KMS-11 (cell line): ENCODE measurements at regions not wholly inside any gene's neighbourhood (a gene's known extent, or its start where the extent isn't known, plus 50 kb on each side); places are given as distances from the start of the nearest gene placed in this dataset.
A peak's percentile ranks its signal among the peaks of the same experiment; 100 is the strongest.

ENCODE experiments used
- H2AFZ ChIP-seq: fragments of 200-600 bp; sonication (generic); 2 replicates; pipeline ENCODE4 v1.6.1; 2016; ENCODE audit warnings: antibody characterized with exemption, mixed run types, low read depth
- H3K27ac ChIP-seq: fragments of 200-600 bp; sonication (generic); 2 replicates; pipeline ENCODE4 v1.6.1; 2016; ENCODE audit warnings: mild to moderate bottlenecking, mixed run types
- H3K27me3 ChIP-seq: fragments of 200-600 bp; sonication (generic); 2 replicates; pipeline ENCODE4 v1.6.1; 2017; ENCODE audit warnings: mild to moderate bottlenecking, low read depth, mixed run types, moderate library complexity; ENCODE audit not compliant: insufficient read depth
- H3K36me3 ChIP-seq: fragments of 200-600 bp; sonication (generic); 2 replicates; pipeline ENCODE4 v1.6.1; 2017; ENCODE audit warnings: mild to moderate bottlenecking, mixed run types; ENCODE audit not compliant: insufficient read depth
- H3K4me1 ChIP-seq: fragments of 200-600 bp; sonication (generic); 2 replicates; pipeline ENCODE4 v1.6.1; 2016; ENCODE audit warnings: mild to moderate bottlenecking, low read depth, mixed run types; ENCODE audit not compliant: poor library complexity, severe bottlenecking
- H3K4me2 ChIP-seq: fragments of 200-600 bp; sonication (generic); 2 replicates; pipeline ENCODE4 v1.7.0; 2016; ENCODE audit warnings: mild to moderate bottlenecking, mixed run types
- H3K4me3 ChIP-seq: fragments of 200-600 bp; sonication (generic); IDR thresholded peaks from 2 replicates; pipeline ENCODE4 v1.6.1; 2017; ENCODE audit warnings: low read depth, low read length, mixed read lengths; ENCODE audit not compliant: insufficient read depth
- H3K79me2 ChIP-seq: fragments of 200-600 bp; sonication (generic); 2 replicates; pipeline ENCODE4 v1.6.1; 2016; ENCODE audit warnings: low read depth, mixed run types; ENCODE audit not compliant: insufficient read depth
- H3K9ac ChIP-seq: fragments of 200-600 bp; sonication (generic); 2 replicates; pipeline ENCODE4 v1.6.1; 2016; ENCODE audit warnings: mild to moderate bottlenecking, mixed run types
- H4K20me1 ChIP-seq: fragments of 200-600 bp; sonication (generic); 2 replicates; pipeline ENCODE4 v1.6.1; 2016; ENCODE audit warnings: mild to moderate bottlenecking, mixed run types; ENCODE audit not compliant: insufficient read depth
- CTCF ChIP-seq: fragments of 200-600 bp; sonication (generic); conservative IDR thresholded peaks from 2 replicates; pipeline ENCODE4 v1.6.1; 2017; ENCODE audit warnings: low read depth, mild to moderate bottlenecking, antibody characterized with exemption, low read length, moderate library complexity, mixed read lengths

GRCh38 chr2:175282300-175282699, 100.8 kb upstream of the ATP5MC3 start:
- H3K4me2 ChIP-seq: no peak overlapping the region
- TF ChIP-seq CTCF: peak; percentile 80
- H2AFZ ChIP-seq: no peak overlapping the region
- no peak overlapping the region for H3K4me3 ChIP-seq
- H3K27me3 ChIP-seq: no peaks in the 10 kb centered on the region
- no peak overlapping the region for H3K27ac ChIP-seq
- no peaks in the 10 kb centered on the region for H3K36me3 ChIP-seq
- no peak overlapping the region for H3K9ac ChIP-seq
- no peaks in the 10 kb centered on the region for H3K79me2 ChIP-seq
- no peaks in the 10 kb centered on the region for H3K4me1 ChIP-seq
- H4K20me1 ChIP-seq: no peaks in the 10 kb centered on the region

- Histone ChIP-seq H3K27ac (no peak overlapping the region), H3K4me2 (no peak overlapping the region), H4K20me1 (no peaks in the 10 kb centered on the region), H2AFZ (no peak overlapping the region), H3K27me3 (no peaks in the 10 kb centered on the region), H3K36me3 (no peaks in the 10 kb centered on the region), H3K4me1 (no peaks in the 10 kb centered on the region), H3K4me3 (no peak overlapping the region), H3K9ac (no peak overlapping the region), H3K79me2 (no peaks in the 10 kb centered on the region)
- TF ChIP-seq CTCF: no peak
Measured at GRCh38 chr2:175277772-175278171, 96.3 kb upstream of the ATP5MC3 start.

- Histone ChIP-seq H3K36me3 (no peaks in the 10 kb centered on the region), H3K27ac (no peak overlapping the region), H3K4me3 (no peak overlapping the region), H3K27me3 (no peaks in the 10 kb centered on the region), H2AFZ (no peak overlapping the region), H3K4me1 (no peaks in the 10 kb centered on the region), H3K4me2 (no peak overlapping the region), H4K20me1 (no peaks in the 10 kb centered on the region), H3K9ac (no peak overlapping the region), H3K79me2 (no peaks in the 10 kb centered on the region)
- TF ChIP-seq CTCF: no peak
Measured at GRCh38 chr2:175275539-175275938, 94.0 kb upstream of the ATP5MC3 start.

- no peaks in the 10 kb centered on the region for H3K4me1 ChIP-seq
- no peak overlapping the region for H3K4me3 ChIP-seq
- H3K79me2 ChIP-seq: no peaks in the 10 kb centered on the region
- no peaks in the 10 kb centered on the region for H3K36me3 ChIP-seq
- H3K27ac ChIP-seq: no peak overlapping the region
- H2AFZ ChIP-seq: no peak overlapping the region
- TF ChIP-seq CTCF: no peak
- no peak overlapping the region for H3K9ac ChIP-seq
- H4K20me1 ChIP-seq: no peaks in the 10 kb centered on the region
- H3K4me2 ChIP-seq: no peak overlapping the region
- H3K27me3 ChIP-seq: no peaks in the 10 kb centered on the region
Measured at GRCh38 chr2:175259164-175259563, 77.7 kb upstream of the ATP5MC3 start.
